ENCODE measurements at regions not wholly inside any gene's neighbourhood (a gene's known extent, or its start where the extent isn't known, plus 50 kb on each side); places are given as distances from the start of the nearest gene placed in this dataset.
A peak's percentile ranks its signal among the peaks of the same experiment; 100 is the strongest.

- Mint-ChIP-seq H3K27me3 (no peaks in the 10 kb centered on the region), H3K9me3 (ENCODE audit: low read depth) (no peaks in the 10 kb centered on the region), H3K4me1 (peaks cover 14% of the 10 kb centered on the region), H3K4me3 (no peak overlapping the region), H3K27ac (no peak overlapping the region), H3K36me3 (ENCODE audit: low read depth) (no peaks in the 10 kb centered on the region)
- intact Hi-C loops (cut with DNase I, micrococcal nuclease), result no loop called here
- ChIA-PET CTCF (interaction anchor here (1.1 kb wide), 1 partner anchor 82 kb away, joined by 3 read pairs; no protein-coding TSS in a partner anchor), POLR2A (no interaction called here)
- no peak for DNase-seq
- peak; percentile 79 for ATAC-seq
Observed at GRCh38 chr6:137353346-137353745, 134.2 kb upstream of the IFNGR1 start.

- intact Hi-C loops (cut with DNase I, micrococcal nuclease), result no loop called here
- peaks cover 14% of the 10 kb centered on the region for H3K4me1 Mint-ChIP-seq
- ATAC-seq, result no peak
- ChIA-PET POLR2A (no interaction called here), CTCF (interaction anchor here (1.1 kb wide), 1 partner anchor 81 kb away, joined by 3 read pairs; no protein-coding TSS in a partner anchor)
- no peak overlapping the region for H3K27ac Mint-ChIP-seq
- H3K9me3 Mint-ChIP-seq (ENCODE audit: low read depth), result no peaks in the 10 kb centered on the region
- H3K36me3 Mint-ChIP-seq (ENCODE audit: low read depth), result no peaks in the 10 kb centered on the region
- no peaks in the 10 kb centered on the region for H3K27me3 Mint-ChIP-seq
- no peak overlapping the region for H3K4me3 Mint-ChIP-seq
- DNase-seq, result no peak
Observed at GRCh38 chr6:137352859-137353258, 133.7 kb upstream of the IFNGR1 start.

- no peak overlapping the region for H3K27ac Mint-ChIP-seq
- POLR2A ChIA-PET, result no interaction called here
- no peaks in the 10 kb centered on the region for H3K36me3 Mint-ChIP-seq (ENCODE audit: low read depth)
- H3K4me3 Mint-ChIP-seq, result no peak overlapping the region
- peaks cover 14% of the 10 kb centered on the region for H3K4me1 Mint-ChIP-seq
- ATAC-seq (no peak), DNase-seq (no peak)
- CTCF ChIA-PET, result no interaction called here
- intact Hi-C loops (cut with DNase I, micrococcal nuclease), result no loop called here
- no peaks in the 10 kb centered on the region for H3K27me3 Mint-ChIP-seq
- H3K9me3 Mint-ChIP-seq (ENCODE audit: low read depth), result no peaks in the 10 kb centered on the region
Observed at GRCh38 chr6:137351890-137352289, 132.7 kb upstream of the IFNGR1 start.

GRCh38 chr6:137350857-137351256 is 131.7 kb upstream of the IFNGR1 start:
- no peak overlapping the region for H3K4me3 Mint-ChIP-seq
- ChIA-PET POLR2A (no interaction called here), CTCF (interaction anchor here (0.8 to 1.1 kb wide), 2 partner anchors 37 to 49 kb away, joined by 3 to 5 read pairs; no protein-coding TSS in a partner anchor)
- intact Hi-C loops (cut with DNase I, micrococcal nuclease), result no loop called here
- no peaks in the 10 kb centered on the region for H3K27me3 Mint-ChIP-seq
- peaks cover 14% of the 10 kb centered on the region for H3K4me1 Mint-ChIP-seq
- ATAC-seq (no peak), DNase-seq (no peak)
- H3K36me3 Mint-ChIP-seq (ENCODE audit: low read depth), result no peaks in the 10 kb centered on the region
- no peak overlapping the region for H3K27ac Mint-ChIP-seq
- H3K9me3 Mint-ChIP-seq (ENCODE audit: low read depth), result no peaks in the 10 kb centered on the region

- Mint-ChIP-seq H3K27me3 (no peaks in the 10 kb centered on the region), H3K4me3 (no peak overlapping the region), H3K36me3 (ENCODE audit: low read depth) (no peaks in the 10 kb centered on the region), H3K27ac (no peak overlapping the region), H3K4me1 (peaks cover 14% of the 10 kb centered on the region), H3K9me3 (ENCODE audit: low read depth) (no peaks in the 10 kb centered on the region)
- intact Hi-C loops (cut with DNase I, micrococcal nuclease), result no loop called here
- ChIA-PET POLR2A (interaction anchor here (0.5 to 0.8 kb wide), 2 partner anchors 14 to 178 kb away, joined by 5 to 7 read pairs; no protein-coding TSS in a partner anchor), CTCF (interaction anchor here (0.8 to 1.9 kb wide), 6 partner anchors 22 to 65 kb away, joined by 3 to 5 read pairs (median 4); no protein-coding TSS in a partner anchor)
- no peak for DNase-seq
- ATAC-seq, result no peak
Observed at GRCh38 chr6:137349856-137350830, 131.0 kb upstream of the IFNGR1 start.

GRCh38 chr6:137348777-137349176 is 129.6 kb upstream of the IFNGR1 start:
- POLR2A ChIA-PET, result no interaction called here
- intact Hi-C loops (cut with DNase I, micrococcal nuclease), result no loop called here

GRCh38 chr6:137343241-137343640 is 124.1 kb upstream of the IFNGR1 start:
- Mint-ChIP-seq H3K36me3 (ENCODE audit: low read depth) (no peaks in the 10 kb centered on the region), H3K27ac (no peak overlapping the region), H3K27me3 (peaks cover 3% of the 10 kb centered on the region), H3K9me3 (ENCODE audit: low read depth) (no peaks in the 10 kb centered on the region), H3K4me3 (peak overlapping the region; percentile 59), H3K4me1 (peaks cover 7% of the 10 kb centered on the region)
- intact Hi-C loops (cut with DNase I, micrococcal nuclease), result loop anchor here in 1 of 2 experiments (2.0 to 5.0 kb wide), 2 partner anchors 46 to 244 kb away; no protein-coding TSS in a partner anchor
- ATAC-seq, result no peak
- ChIA-PET POLR2A (no interaction called here), CTCF (interaction anchor here (1.0 to 1.9 kb wide), 7 partner anchors 12 to 296 kb away, joined by 3 to 7 read pairs (median 4); no protein-coding TSS in a partner anchor)
- DNase-seq, result no peak

More at GRCh38 chr6:137348777-137349176, 129.6 kb upstream of the IFNGR1 start:
- Mint-ChIP-seq H3K36me3 (ENCODE audit: low read depth) (no peaks in the 10 kb centered on the region), H3K27me3 (no peaks in the 10 kb centered on the region), H3K4me1 (peaks cover 11% of the 10 kb centered on the region), H3K9me3 (ENCODE audit: low read depth) (no peaks in the 10 kb centered on the region), H3K27ac (no peak overlapping the region), H3K4me3 (no peak overlapping the region)
- CTCF ChIA-PET, result interaction anchor here (1.5 to 1.9 kb wide), 2 partner anchors 44 to 65 kb away, joined by 3 to 5 read pairs; no protein-coding TSS in a partner anchor
- ATAC-seq (no peak), DNase-seq (no peak)

- peak overlapping the region; percentile 23 for H3K27ac Mint-ChIP-seq
- no peaks in the 10 kb centered on the region for H3K9me3 Mint-ChIP-seq (ENCODE audit: low read depth)
- peak overlapping the region; percentile 59 for H3K4me3 Mint-ChIP-seq
- POLR2A ChIA-PET, result no interaction called here
- DNase-seq (no peak), ATAC-seq (no peak)
- intact Hi-C loops (cut with DNase I, micrococcal nuclease), result loop anchor here (1.0 to 5.0 kb wide), 4 partner anchors 46 to 299 kb away; no protein-coding TSS in a partner anchor
- peaks cover 6% of the 10 kb centered on the region for H3K27me3 Mint-ChIP-seq
- H3K4me1 Mint-ChIP-seq, result peaks cover 7% of the 10 kb centered on the region
- CTCF ChIA-PET, result interaction anchor here (0.6 to 2.1 kb wide), 11 partner anchors 12 to 299 kb away, joined by 3 to 15 read pairs (median 4); no protein-coding TSS in a partner anchor
- no peaks in the 10 kb centered on the region for H3K36me3 Mint-ChIP-seq (ENCODE audit: low read depth)
Observed at GRCh38 chr6:137342607-137343190, 123.5 kb upstream of the IFNGR1 start.

GRCh38 chr6:137341681-137342195 is 122.6 kb upstream of the IFNGR1 start:
- H3K27ac Mint-ChIP-seq, result no peak overlapping the region
- H3K36me3 Mint-ChIP-seq (ENCODE audit: low read depth), result no peaks in the 10 kb centered on the region
- DNase-seq (peak; percentile 60), ATAC-seq (peak; percentile 47)
- no peaks in the 10 kb centered on the region for H3K9me3 Mint-ChIP-seq (ENCODE audit: low read depth)
- POLR2A ChIA-PET, result no interaction called here
- H3K27me3 Mint-ChIP-seq, result peaks cover 7% of the 10 kb centered on the region
- intact Hi-C loops (cut with DNase I, micrococcal nuclease), result loop anchor here (1.0 to 5.0 kb wide), 4 partner anchors 47 to 300 kb away; no protein-coding TSS in a partner anchor
- CTCF ChIA-PET, result interaction anchor here (1.5 to 2.1 kb wide), 6 partner anchors 19 to 76 kb away, joined by 4 to 15 read pairs (median 6); no protein-coding TSS in a partner anchor
- H3K4me3 Mint-ChIP-seq, result peak overlapping the region; percentile 19
- H3K4me1 Mint-ChIP-seq, result peaks cover 7% of the 10 kb centered on the region

GRCh38 chr6:137339929-137340559 is 120.9 kb upstream of the IFNGR1 start:
- no peak for ATAC-seq
- H3K36me3 Mint-ChIP-seq (ENCODE audit: low read depth), result no peaks in the 10 kb centered on the region
- CTCF ChIA-PET, result interaction anchor here (0.7 to 1.4 kb wide), 4 partner anchors 20 to 76 kb away, joined by 3 to 4 read pairs (median 3); no protein-coding TSS in a partner anchor
- H3K4me3 Mint-ChIP-seq, result no peak overlapping the region
- POLR2A ChIA-PET, result no interaction called here
- intact Hi-C loops (cut with DNase I, micrococcal nuclease), result loop anchor here in 1 of 2 experiments (5.0 kb wide), 1 partner anchor 247 kb away; no protein-coding TSS in a partner anchor
- no peak for DNase-seq
- peaks cover 16% of the 10 kb centered on the region for H3K27me3 Mint-ChIP-seq
- no peaks in the 10 kb centered on the region for H3K9me3 Mint-ChIP-seq (ENCODE audit: low read depth)
- H3K4me1 Mint-ChIP-seq, result peaks cover 7% of the 10 kb centered on the region
- no peak overlapping the region for H3K27ac Mint-ChIP-seq

GRCh38 chr6:137334884-137335283 is 115.7 kb upstream of the IFNGR1 start:
- no peaks in the 10 kb centered on the region for H3K4me1 Mint-ChIP-seq
- no peaks in the 10 kb centered on the region for H3K9me3 Mint-ChIP-seq (ENCODE audit: low read depth)
- POLR2A ChIA-PET, result no interaction called here
- H3K4me3 Mint-ChIP-seq, result no peak overlapping the region
- no peak for ATAC-seq
- DNase-seq, result no peak
- peaks cover 30% of the 10 kb centered on the region for H3K27me3 Mint-ChIP-seq
- intact Hi-C loops (cut with DNase I, micrococcal nuclease), result no loop called here
- CTCF ChIA-PET, result interaction anchor here (0.6 to 1.3 kb wide), 2 partner anchors 80 to 307 kb away, joined by 3 read pairs; no protein-coding TSS in a partner anchor
- H3K27ac Mint-ChIP-seq, result no peak overlapping the region
- H3K36me3 Mint-ChIP-seq (ENCODE audit: low read depth), result no peaks in the 10 kb centered on the region

Measured in activated CD4-positive, alpha-beta T cell treated with anti-CD3 and anti-CD28 coated beads for 36 hours (primary cell).